PC-9 (cell line): ENCODE measurements at regions not wholly inside any gene's neighbourhood (a gene's known extent, or its start where the extent isn't known, plus 50 kb on each side); places are given as distances from the start of the nearest gene placed in this dataset.
"Not testable (repeated sequence)": the region's sequence is repeated elsewhere in the genome, so short reads cannot be mapped to it uniquely, and the experiment has no call there.

Source experiments
- BruUV-seq: library from RNA; stranded (reverse); fragments of 400-500 nt; replicated peaks from 2 replicates; lab custom pipeline; 2021; lab: Mats Ljungman, UMichigan
- CTCF ChIA-PET: fragments of 300-600 bp; sonication (Branson Sonifier 250); formaldehyde crosslinking; loops from one replicate; lab custom pipeline; 2022; ENCODE audit warnings: antibody characterized with exemption; lab: Charles Lee
- POLR2A ChIA-PET: fragments of 300-600 bp; sonication (Branson Sonifier 250); formaldehyde crosslinking; loops from one replicate; lab custom pipeline; 2022; ENCODE audit warnings: antibody characterized with exemption; ENCODE audit not compliant: unreplicated experiment; lab: Charles Lee
- DNase-seq, 2 experiments: peaks; one replicate each; pipeline versions ENCODE4 v3.0.0 to v3.0.0-alpha.2; 2015 to 2022; ENCODE audit warnings: mixed read lengths in 1 of 2
- H2AFZ ChIP-seq: fragments of 200-600 bp; sonication (generic); 2 replicates; pipeline ENCODE4 v1.8.1; 2017; ENCODE audit warnings: antibody characterized with exemption
- H3F3A ChIP-seq: fragments of 200-600 bp; sonication (generic); 2 replicates; pipeline ENCODE4 v1.8.1; 2017; ENCODE audit warnings: antibody characterized with exemption, mild to moderate bottlenecking, low read depth; ENCODE audit not compliant: insufficient read depth
- H3K27ac ChIP-seq: fragments of 200-600 bp; sonication (generic); 2 replicates; pipeline ENCODE4 v1.6.1; 2016; ENCODE audit warnings: mixed run types
- H3K27me3 ChIP-seq: fragments of 200-600 bp; sonication (generic); 2 replicates; pipeline ENCODE4 v1.6.1; 2016; ENCODE audit warnings: low read depth, mixed run types; ENCODE audit not compliant: insufficient read depth
- H3K36me3 ChIP-seq: fragments of 200-600 bp; sonication (generic); 2 replicates; pipeline ENCODE4 v1.6.1; 2016; ENCODE audit warnings: low read depth, mixed run types
- H3K4me1 ChIP-seq: fragments of 200-600 bp; sonication (generic); replicated peaks from 2 replicates; pipeline ENCODE4 v1.6.1; 2016; ENCODE audit warnings: mixed run types; ENCODE audit not compliant: insufficient read depth
- H3K4me2 ChIP-seq: fragments of 200-600 bp; sonication (generic); 2 replicates; pipeline ENCODE4 v1.6.1; 2017; ENCODE audit warnings: mixed run types
- H3K4me3 ChIP-seq: fragments of 200-600 bp; sonication (generic); 2 replicates; pipeline ENCODE4 v1.6.1; 2016; ENCODE audit warnings: mixed run types
- H3K79me2 ChIP-seq: fragments of 200-600 bp; sonication (generic); 2 replicates; pipeline ENCODE4 v1.6.1; 2017; ENCODE audit warnings: low read depth, mixed run types
- H3K9me2 ChIP-seq: fragments of 200-600 bp; sonication (generic); 2 replicates; pipeline ENCODE4 v1.8.1; 2017; ENCODE audit warnings: mild to moderate bottlenecking; ENCODE audit not compliant: insufficient read depth
- H3K9me3 ChIP-seq: fragments of 200-600 bp; sonication (generic); 2 replicates; pipeline ENCODE4 v1.8.1; 2016; ENCODE audit warnings: low read depth; ENCODE audit not compliant: insufficient read depth
- H4K20me1 ChIP-seq: fragments of 200-600 bp; sonication (generic); 2 replicates; pipeline ENCODE4 v1.8.1; 2017; ENCODE audit not compliant: insufficient read depth
- CTCF ChIP-seq: fragments of 200-600 bp; sonication (generic); conservative IDR thresholded peaks from 2 replicates; pipeline ENCODE4 v1.6.1; 2017; ENCODE audit warnings: mixed run types, antibody characterized with exemption, mild to moderate bottlenecking, moderate library complexity
- EZH2 ChIP-seq: fragments of 200-600 bp; sonication (generic); IDR thresholded peaks from 2 replicates; pipeline ENCODE4 v1.8.0; 2017; ENCODE audit warnings: antibody characterized with exemption, low read depth
- intact Hi-C: fragments of 100-400 bp; cut with micrococcal nuclease; formaldehyde crosslinking; loops from one replicate; pipeline ENCODE4 v1.10.0; 2022; ENCODE audit not compliant: unreplicated experiment

- ChIA-PET CTCF (interaction anchor here (1.0 kb wide), 1 partner anchor 798 kb away, joined by 3 read pairs; no protein-coding TSS in a partner anchor), POLR2A (interaction anchor here (0.7 kb wide), 1 partner anchor 230 kb away, joined by 4 read pairs; no protein-coding TSS in a partner anchor)
- peak in 1 of 2 experiments; percentile 10 for DNase-seq
- no TSS peak for BruUV-seq
- Histone ChIP-seq H3K79me2 (no peaks in the 10 kb centered on the region), H3K9me2 (no peaks in the 10 kb centered on the region), H3K36me3 (no peaks in the 10 kb centered on the region), H3K4me1 (no peaks in the 10 kb centered on the region), H2AFZ (no peak overlapping the region), H3K9me3 (no peaks in the 10 kb centered on the region), H3K27me3 (no peaks in the 10 kb centered on the region), H3K27ac (no peak overlapping the region), H3F3A (no peaks in the 10 kb centered on the region), H4K20me1 (no peaks in the 10 kb centered on the region), H3K4me2 (no peak overlapping the region), H3K4me3 (no peak overlapping the region)
- peak; percentile 40; the same call in 1 of the 2 replicates for TF ChIP-seq CTCF
- TF ChIP-seq EZH2: no peak
- intact Hi-C loops: loop anchor here (5.0 to 10.0 kb wide), 3 partner anchors 276 to 796 kb away; no protein-coding TSS in a partner anchor
Observed at GRCh38 chr3:3998140-3998922, 199.1 kb downstream of the LRRN1 start.

- H3K36me3 ChIP-seq, H3K4me1 ChIP-seq, H3K27me3 ChIP-seq, H2AFZ ChIP-seq, POLR2A ChIA-PET, H3K79me2 ChIP-seq, H3F3A ChIP-seq, CTCF ChIA-PET, H3K4me2 ChIP-seq, H4K20me1 ChIP-seq, H3K27ac ChIP-seq, H3K4me3 ChIP-seq, H3K9me3 ChIP-seq, BruUV-seq, H3K9me2 ChIP-seq, DNase-seq: not testable (repeated sequence)
- intact Hi-C loops: loop anchor here (5.0 to 10.0 kb wide), 3 partner anchors 275 to 797 kb away; no protein-coding TSS in a partner anchor
Observed at GRCh38 chr3:3999340-3999739, 200.1 kb downstream of the LRRN1 start.

- Histone ChIP-seq H3F3A (no peaks in the 10 kb centered on the region), H3K27ac (no peak overlapping the region), H3K4me3 (no peak overlapping the region), H4K20me1 (no peaks in the 10 kb centered on the region), H3K4me1 (no peaks in the 10 kb centered on the region), H3K9me2 (no peaks in the 10 kb centered on the region), H3K27me3 (no peaks in the 10 kb centered on the region), H3K9me3 (no peaks in the 10 kb centered on the region), H3K79me2 (no peaks in the 10 kb centered on the region), H3K36me3 (no peaks in the 10 kb centered on the region), H2AFZ (no peak overlapping the region), H3K4me2 (no peak overlapping the region)
- intact Hi-C loops: no loop called here
- CTCF ChIA-PET: no interaction called here
- no TSS peak for BruUV-seq
- POLR2A ChIA-PET: no interaction called here
- TF ChIP-seq EZH2: no peak
- no peak for DNase-seq
Observed at GRCh38 chr3:4001976-4002375, 202.7 kb downstream of the LRRN1 start.

GRCh38 chr3:4006288-4006687, 207.1 kb downstream of the LRRN1 start:
- intact Hi-C loops: no loop called here

More at GRCh38 chr3:4006288-4006687, 207.1 kb downstream of the LRRN1 start:
- Histone ChIP-seq H3K27ac (no peak overlapping the region), H3K4me3 (no peak overlapping the region), H3K9me2 (no peaks in the 10 kb centered on the region), H3K4me1 (no peaks in the 10 kb centered on the region), H3K27me3 (no peaks in the 10 kb centered on the region), H3K36me3 (no peaks in the 10 kb centered on the region), H2AFZ (no peak overlapping the region), H3F3A (no peaks in the 10 kb centered on the region), H3K79me2 (no peaks in the 10 kb centered on the region), H3K4me2 (no peak overlapping the region), H3K9me3 (no peaks in the 10 kb centered on the region), H4K20me1 (no peaks in the 10 kb centered on the region)
- TF ChIP-seq EZH2 (no peak), CTCF (no peak)
- POLR2A ChIA-PET: no interaction called here
- CTCF ChIA-PET: no interaction called here
- no TSS peak for BruUV-seq
- DNase-seq: no peak
